ENCODE measurements at regions not wholly inside any gene's neighbourhood (a gene's known extent, or its start where the extent isn't known, plus 50 kb on each side); places are given as distances from the start of the nearest gene placed in this dataset.

DNA sequence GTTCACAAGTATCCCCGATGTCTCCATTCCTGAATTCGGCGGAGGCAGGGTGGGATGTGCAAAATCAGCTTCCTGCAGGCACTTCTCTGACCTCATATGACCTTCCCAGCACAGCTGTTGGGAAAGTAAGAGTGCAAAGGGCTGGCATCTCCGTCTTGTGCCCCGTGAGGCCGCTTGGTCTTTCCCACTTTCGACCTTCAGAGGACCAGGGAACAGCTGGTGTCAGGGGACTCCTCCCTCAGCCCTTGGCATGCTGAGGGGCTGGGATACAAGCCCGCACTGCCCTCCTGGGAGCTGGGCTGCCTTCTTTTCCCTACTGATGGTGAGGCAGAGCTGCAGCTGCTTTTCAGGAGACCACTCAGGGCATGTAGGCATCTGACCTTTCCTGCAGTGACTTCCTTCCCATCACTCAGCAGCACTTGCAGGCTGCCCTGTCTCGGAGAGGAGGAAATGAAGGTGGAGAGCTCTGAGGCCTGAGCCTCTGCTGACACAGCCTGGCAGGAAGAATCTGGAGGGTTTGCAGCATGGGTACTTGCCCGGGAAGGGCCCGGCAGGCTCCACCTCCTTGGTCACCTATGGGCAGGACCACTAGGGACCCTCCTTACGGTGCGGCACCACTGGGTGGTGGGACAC is 277.2 kb upstream of the HS6ST1 start:
- TF ChIP-seq, protein P1, sequence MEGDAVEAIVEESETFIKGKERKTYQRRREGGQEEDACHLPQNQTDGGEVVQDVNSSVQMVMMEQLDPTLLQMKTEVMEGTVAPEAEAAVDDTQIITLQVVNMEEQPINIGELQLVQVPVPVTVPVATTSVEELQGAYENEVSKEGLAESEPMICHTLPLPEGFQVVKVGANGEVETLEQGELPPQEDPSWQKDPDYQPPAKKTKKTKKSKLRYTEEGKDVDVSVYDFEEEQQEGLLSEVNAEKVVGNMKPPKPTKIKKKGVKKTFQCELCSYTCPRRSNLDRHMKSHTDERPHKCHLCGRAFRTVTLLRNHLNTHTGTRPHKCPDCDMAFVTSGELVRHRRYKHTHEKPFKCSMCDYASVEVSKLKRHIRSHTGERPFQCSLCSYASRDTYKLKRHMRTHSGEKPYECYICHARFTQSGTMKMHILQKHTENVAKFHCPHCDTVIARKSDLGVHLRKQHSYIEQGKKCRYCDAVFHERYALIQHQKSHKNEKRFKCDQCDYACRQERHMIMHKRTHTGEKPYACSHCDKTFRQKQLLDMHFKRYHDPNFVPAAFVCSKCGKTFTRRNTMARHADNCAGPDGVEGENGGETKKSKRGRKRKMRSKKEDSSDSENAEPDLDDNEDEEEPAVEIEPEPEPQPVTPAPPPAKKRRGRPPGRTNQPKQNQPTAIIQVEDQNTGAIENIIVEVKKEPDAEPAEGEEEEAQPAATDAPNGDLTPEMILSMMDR (IDR thresholded peaks at IDR 0.05) = no peak
- no peak for TF ChIP-seq POLR2A (IDR thresholded peaks at IDR 0.05)

All from right lobe of liver (tissue), 4 donors.